Muscle of back (tissue), 3 donors: ENCODE measurements at regions not wholly inside any gene's neighbourhood (a gene's known extent, or its start where the extent isn't known, plus 50 kb on each side); places are given as distances from the start of the nearest gene placed in this dataset.
"Not testable (repeated sequence)": the region's sequence is repeated elsewhere in the genome, so short reads cannot be mapped to it uniquely, and the experiment has no call there.

Experiments
- DNase-seq, 3 donors: peaks; one replicate each; pipeline versions ENCODE4 v3.0.0 to v3.0.0-alpha.2; 2013

DNA sequence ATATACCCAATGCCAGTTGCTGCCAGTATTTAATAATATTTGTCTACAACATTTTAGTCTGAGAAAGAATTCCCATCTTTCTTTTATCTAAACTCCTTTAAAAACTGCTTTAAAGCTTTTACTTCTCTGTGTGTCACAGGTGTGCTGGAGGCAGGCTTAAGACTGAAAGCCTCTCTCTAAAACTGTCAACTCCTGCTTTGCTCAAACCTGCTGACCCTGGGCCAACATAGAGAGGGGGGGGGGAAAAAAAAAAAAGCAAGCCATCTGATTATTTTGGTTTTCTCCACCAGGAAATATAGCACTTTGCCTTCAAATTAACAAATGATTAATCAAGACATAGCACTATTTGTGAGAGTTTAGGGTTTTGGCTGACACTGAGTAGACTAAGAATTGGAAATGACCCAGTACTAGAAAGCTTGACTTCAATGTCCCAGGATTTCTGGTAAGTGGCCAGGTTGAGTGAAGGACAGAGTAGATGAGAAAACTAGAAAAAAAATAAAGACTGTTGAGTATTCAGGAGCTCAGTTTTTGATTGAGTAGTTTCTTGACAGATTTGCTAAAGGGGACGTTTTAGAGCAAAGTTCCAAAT, 357.0 kb upstream of the FLRT2 start:
- no peak for DNase-seq

DNA sequence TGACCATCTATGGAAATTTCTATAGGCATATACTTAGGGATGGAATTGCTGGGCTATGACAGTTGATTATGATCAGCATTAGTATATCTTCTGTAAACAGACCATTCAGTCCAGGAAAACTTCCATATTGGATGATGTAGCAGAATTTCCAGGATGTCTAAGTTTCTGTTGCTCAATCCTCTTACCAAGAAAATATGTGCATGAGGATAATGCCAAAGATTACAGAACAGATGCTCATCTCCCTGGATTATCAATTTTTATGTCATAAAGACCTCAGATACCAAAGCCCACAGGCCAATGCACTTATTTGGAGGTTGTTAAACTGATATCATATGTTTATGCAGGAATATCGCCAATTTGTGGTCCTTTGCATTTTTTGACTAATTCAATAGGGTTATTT, 354.4 kb upstream of the FLRT2 start:
- DNase-seq = peak in 2 of 3 donors; percentile 22 to 49

DNA sequence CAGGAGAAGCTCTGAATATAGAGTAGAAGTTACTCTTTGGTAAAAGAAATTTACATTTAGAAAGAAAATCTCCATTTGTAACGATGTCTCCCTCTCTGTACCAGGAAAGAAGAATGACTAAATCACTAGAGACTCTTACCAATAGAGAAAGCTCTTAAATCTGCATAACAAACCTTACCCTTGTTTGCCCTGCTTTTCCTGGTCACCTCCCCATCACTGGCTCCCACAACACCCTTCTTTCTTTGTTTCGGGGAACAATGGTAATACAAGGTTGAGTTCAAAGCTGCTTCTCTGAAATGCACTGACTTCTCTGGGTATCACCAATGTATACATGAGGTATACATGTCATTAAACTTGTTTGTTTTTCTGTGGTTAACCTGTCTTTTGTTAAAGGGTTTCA, 351.1 kb upstream of the FLRT2 start:
- no peak for DNase-seq

DNA sequence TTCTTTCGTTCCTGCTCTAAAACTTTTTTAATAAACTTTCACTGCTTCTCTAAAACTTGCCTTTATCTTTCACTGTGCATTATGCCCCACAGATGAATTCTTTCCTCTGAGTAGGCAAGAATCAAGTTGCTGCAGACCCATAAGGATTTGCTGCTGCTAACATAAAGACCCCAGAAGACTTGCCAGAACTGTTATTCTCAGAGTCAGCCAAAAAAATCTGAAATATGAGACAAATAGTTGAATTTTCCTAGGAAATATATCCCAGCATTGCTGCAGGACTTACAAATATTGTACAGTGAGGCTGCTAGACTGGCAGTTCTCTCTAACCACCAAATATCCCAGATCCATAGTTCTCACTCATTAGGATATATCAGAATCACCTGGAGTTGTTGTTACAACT, 349.1 kb upstream of the FLRT2 start:
- peak in 1 of 3 donors; percentile 40 for DNase-seq

- peak in 1 of 3 donors; percentile 47 for DNase-seq
These were observed 347.7 kb upstream of the FLRT2 start for GRCh38 chr14:85182282-85182681.

DNA sequence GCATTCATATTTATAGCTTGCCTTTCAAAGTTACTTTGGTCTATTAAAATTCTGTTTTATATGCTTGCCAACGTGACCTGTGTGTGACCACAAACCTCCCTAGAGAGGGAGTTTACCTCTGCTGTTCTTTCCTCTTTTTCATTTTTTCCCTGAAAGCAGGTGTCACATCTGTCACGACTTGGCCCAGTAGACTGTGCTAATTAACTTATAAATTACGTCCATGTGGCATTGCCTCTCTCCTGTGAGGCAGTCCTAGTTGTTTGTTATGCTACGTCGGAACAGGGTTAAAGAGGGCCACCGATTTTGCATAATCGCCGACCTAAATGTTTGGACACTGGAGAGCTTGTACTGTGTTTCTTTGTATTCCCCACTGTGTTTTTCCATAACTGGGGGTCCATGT, 343.9 kb upstream of the FLRT2 start:
- DNase-seq = no peak

GRCh38 chr14:85187521-85187920, 342.4 kb upstream of the FLRT2 start:
- DNase-seq = no peak

DNA sequence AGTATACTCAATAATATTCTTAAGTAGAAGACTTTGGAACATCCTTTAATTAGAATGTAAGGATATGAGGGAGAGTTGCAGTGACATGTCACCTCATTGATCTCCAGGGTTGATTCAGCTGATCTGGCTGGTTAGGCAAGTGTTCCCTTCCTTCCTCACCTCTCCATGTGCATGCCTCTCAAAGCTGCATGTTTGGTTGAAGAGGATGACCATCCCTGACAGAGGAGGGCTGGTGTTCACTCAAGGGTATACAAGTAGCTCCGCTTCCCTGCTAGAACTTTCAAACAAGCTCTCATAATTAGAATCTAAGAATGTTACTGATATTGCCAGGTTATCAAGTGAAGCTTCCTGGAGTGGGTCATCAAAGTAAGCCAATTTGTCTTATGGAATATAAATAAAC, 341.1 kb upstream of the FLRT2 start:
- DNase-seq = no peak

- not testable (repeated sequence) for DNase-seq
These were observed 340.7 kb upstream of the FLRT2 start for GRCh38 chr14:85189253-85189652.

DNA sequence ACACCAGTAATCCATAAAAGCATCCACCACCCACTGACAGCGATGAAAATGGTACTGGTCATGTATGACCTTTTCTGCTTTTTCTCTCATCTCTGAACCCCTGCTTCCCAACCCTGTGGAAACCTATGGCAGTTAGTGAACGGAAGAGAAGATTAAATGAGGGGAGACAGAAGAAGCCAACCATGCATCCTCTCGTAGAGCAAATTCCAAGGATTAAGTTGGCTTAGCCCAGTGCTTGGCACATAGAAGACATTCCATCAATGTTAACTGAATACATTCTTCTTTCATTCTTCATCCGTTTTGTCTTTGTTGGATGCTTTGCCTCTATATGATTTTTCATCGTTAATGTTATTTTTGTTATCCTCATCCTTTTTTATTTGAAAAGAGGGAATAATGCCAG, 339.7 kb upstream of the FLRT2 start:
- no peak for DNase-seq

DNA sequence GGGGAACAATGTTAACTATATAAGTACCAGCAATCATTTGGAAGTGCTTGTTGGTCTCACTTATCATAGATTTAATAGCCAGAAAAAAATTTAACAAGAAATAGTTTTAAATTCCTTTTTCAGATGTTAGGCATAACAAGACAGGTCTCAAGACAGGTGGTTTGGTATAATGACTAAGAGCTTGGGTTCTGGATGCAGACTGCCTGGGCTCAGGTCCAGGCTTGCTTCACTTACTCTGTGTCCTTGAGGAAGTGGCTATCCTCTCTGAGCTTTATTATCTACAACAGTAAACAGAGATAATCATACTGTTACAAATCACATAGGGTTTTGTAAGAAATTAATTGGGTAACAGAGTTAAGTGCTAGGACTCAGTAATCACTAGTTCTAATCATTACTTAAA, 338.0 kb upstream of the FLRT2 start:
- no peak for DNase-seq

DNA sequence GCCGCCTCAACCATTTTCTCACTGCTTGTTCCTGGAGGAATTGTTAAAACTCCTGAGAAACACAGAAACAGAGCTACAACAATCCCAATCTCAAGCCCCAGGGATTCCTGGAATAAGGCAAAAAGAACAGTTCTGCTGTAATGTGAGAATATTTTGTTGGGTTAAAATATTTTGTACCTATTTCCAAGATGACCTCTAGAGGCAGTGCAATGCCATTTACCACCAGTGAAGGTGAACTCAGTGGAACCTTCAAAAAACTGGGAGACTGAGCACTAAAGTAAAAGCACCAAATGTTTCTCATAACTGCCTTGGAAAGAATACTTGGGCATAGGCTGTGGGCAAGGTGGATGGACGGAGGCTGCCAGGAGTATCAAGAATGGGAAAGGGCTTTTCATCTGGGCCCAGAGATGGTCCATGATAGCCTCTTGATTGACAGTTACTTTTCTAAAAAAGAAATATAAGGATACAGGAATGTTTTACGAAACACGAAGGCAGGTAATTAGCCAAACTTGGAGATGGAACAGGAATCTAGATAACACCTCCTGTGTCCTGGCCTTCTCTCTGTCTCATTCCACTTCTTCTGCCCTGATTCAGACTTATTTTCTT, 334.0 kb upstream of the FLRT2 start:
- DNase-seq = no peak

- DNase-seq = no peak
These were observed 331.9 kb upstream of the FLRT2 start for GRCh38 chr14:85198001-85198400.

DNA sequence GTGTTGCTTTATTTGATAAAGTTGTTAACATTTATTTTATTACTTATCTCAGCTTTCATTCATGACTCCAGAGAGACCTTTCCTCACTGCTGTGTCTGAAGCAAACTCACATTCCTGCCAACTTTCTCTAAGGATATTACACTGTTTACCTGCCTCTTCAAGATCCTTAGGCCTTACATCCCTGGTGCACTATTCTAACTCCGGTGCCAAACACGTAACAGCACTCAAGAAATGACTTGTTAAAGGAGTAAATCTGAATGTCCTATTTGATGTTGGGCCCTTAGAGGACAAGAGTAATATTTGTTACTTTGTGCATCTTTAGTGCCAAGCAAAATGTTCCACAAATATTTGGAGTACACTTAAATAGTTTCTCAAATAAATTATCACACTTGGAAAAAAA, 324.1 kb upstream of the FLRT2 start:
- DNase-seq = no peak

GRCh38 chr14:85214471-85214870, 315.5 kb upstream of the FLRT2 start:
- DNase-seq = no peak

DNA sequence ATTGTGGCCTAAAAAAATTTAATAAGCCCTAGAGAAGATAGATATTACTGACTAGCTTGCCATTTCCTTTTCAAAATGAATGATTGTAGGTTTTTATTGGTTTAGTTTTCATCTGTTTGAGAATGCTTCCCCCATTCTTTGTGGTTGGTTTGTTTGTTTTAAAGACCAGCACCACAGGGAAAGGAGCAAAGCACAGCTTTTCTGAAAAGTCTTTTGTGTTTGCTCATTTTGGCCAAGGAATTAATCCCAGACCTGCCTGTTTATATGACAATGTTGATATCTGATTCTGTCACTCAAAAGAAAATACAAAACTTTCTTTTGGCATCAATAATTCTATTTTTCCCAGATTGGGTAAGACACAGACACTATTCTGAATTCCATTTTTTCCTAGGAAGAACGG, 312.5 kb upstream of the FLRT2 start:
- no peak for DNase-seq

DNA sequence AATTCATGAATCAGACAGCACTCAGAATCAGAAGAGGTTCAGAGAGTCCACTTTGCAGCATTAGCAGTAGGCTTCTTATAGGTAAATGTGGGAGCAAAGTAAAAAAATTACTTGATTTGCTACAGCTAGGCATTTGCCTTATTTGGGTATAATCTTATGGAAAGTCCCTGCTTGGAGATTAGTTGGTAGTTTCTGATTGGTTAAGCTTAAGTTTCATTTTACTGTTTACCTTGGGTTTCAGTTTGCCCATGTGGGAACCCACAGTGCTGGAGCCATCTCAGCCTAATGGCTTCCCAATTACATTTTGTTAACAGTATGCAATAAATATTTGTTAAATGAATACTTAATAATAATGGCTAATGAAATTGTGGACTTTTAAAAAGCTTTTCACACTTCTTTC, 311.0 kb upstream of the FLRT2 start:
- DNase-seq = no peak

GRCh38 chr14:85221832-85222231, 308.1 kb upstream of the FLRT2 start:
- no peak for DNase-seq

DNA sequence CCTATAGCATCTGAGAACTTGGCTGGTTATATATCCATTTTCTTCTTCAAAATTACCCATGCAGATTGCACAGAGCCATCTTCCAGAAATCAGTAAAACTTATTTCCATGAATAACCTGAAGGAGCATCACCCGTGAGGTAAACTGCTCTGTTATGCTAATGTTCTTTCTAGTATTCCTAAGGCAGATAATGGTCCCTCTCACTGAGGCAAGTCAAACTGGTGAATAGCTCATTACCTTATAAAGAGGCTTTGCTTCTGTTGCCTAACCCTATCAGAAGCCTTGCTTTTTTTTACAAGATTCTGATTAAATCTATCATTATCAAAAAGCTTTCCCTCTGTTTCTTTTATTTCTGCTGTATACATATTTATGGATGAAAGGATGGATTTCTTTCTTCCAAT, 307.6 kb upstream of the FLRT2 start:
- no peak for DNase-seq

DNA sequence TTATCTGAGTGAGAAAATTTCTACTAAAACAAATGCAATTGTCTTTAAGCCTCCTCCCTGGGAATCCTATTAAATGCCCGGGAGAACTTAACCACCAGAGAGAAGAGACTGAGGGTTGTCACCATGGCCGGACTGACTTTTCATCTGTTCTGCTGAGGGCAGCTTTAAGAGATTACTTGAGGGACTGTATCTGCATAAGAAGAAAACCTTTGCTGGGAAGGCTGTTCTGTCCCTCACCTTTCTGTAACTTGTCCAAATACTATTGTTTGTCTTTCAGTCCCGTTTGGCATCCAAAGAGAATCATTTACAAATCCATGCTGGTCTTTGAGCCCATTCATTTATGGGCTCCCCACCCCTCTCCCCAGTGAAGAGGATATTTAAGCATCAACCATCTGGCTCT, 306.3 kb upstream of the FLRT2 start:
- DNase-seq = no peak

GRCh38 chr14:85224241-85224640, 305.7 kb upstream of the FLRT2 start:
- DNase-seq = peak in 1 of 3 donors; percentile 48

DNA sequence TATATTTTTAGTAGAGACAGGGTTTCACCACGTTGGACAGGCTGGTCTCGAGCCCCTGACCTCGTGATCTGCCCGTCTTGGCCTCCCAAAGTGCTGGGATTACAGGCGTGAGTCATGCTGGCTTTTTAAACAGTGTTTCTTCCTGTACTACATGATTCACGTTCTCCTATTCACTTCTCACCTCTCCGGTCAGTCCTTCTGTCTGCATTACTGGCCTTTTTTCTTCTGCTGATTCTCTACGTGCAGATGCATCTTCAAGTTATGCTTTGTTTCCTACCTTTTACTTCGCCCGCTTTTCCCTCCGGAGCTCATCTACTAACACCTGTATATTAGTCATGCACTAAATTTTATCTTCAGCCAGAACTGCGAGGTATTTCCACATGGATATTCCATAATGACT, 296.2 kb upstream of the FLRT2 start:
- DNase-seq = no peak

GRCh38 chr14:85234156-85235025, 295.6 kb upstream of the FLRT2 start:
- DNase-seq = peak in 1 of 3 donors; percentile 37
